Pancreas (tissue), 10 donors: ENCODE measurements at regions not wholly inside any gene's neighbourhood (a gene's known extent, or its start where the extent isn't known, plus 50 kb on each side); places are given as distances from the start of the nearest gene placed in this dataset.

Experiments
- ATAC-seq, 4 donors: fragments of 200-7000 bp; cut with Tn5 transposase; one replicate each; pipeline versions ENCODE4 v1.8.0 to v1.9.1; 2020; ENCODE audit warnings: mild to moderate bottlenecking in 4 of 4, moderate library complexity in 4 of 4
- DNase-seq, 6 donors: peaks; one replicate each; pipeline ENCODE4 v3.0.0-alpha.2; 2020
- FAIRE-seq: peaks from 2 replicates; lab custom pipeline; 2012; peaks lifted over from hg19 to GRCh38; lab: Jason Lieb, UNC
- H3K27ac ChIP-seq, 4 donors: fragments of 200-600 bp; sonication (generic); 1 replicate in 3 of 4; 2 replicates in 1 of 4; pipeline versions ENCODE4 v1.5.0 to v1.8.0; 2020
- H3K27me3 ChIP-seq, 4 donors: fragments of 200-600 bp; one replicate each; pipeline ENCODE4 v1.8.0; 2021
- H3K36me3 ChIP-seq, 3 donors: fragments of 200-600 bp; sonication (generic) in 1 of 3; one replicate each; pipeline versions ENCODE4 v1.5.0 to v1.8.0; 2020 to 2021
- H3K4me1 ChIP-seq, 3 donors: fragments of 200-600 bp; one replicate each; pipeline ENCODE4 v1.8.0; 2021
- H3K4me3 ChIP-seq, 4 donors: fragments of 200-600 bp; sonication (generic) in 2 of 4; one replicate each; pipeline versions ENCODE4 v1.5.0 to v1.8.0; 2020 to 2021
- H3K9me3 ChIP-seq, 4 donors: fragments of 200-600 bp; one replicate each; pipeline ENCODE4 v1.8.0; 2021
- CTCF ChIP-seq, 4 donors: fragments of 200-600 bp; sonication (generic) in 3 of 4; IDR thresholded peaks; one replicate each; pipeline versions ENCODE4 v1.5.0 to v1.8.0; 2021; ENCODE audit warnings: antibody characterized with exemption in 4 of 4
- WGBS, 2 donors: extraction: QIAGEN DNeasy Blood & Tissue Kit; methylation state at CpG; one replicate each; pipeline ENCODE4 v1.1.7; 2013; 5-methylcytosine and 5-hydroxymethylcytosine counted together
- intact Hi-C, 3 donors: fragments of 100-400 bp; cut with DNase I; formaldehyde crosslinking; loops; one replicate each; pipeline versions ENCODE4 v1.11.1 to v1.14.2; 2022
- donor health status: healthy with polysubstance abuse.
- donor health status: DM: no; HTN: no; CAD: no; lungs with moderate emphysema.
- donor health status: DM: no; HTN: no; CAD: no.
- donor health status: control.
- donor health status: control.
- donor health status: Bipolar disorder and iron deficiency.
- donor health status: DM: yes; HTN: yes; CAD: no.
- donor health status: DM: no; HTN: no; CAD: no.
- donor health status: DM: no; HTN: no; CAD: no.
- donor health status: DM: yes; HTN: yes; CAD: no.

- Histone ChIP-seq H3K27me3 (no peaks in the 10 kb centered on the region), H3K9me3 (no peaks in the 10 kb centered on the region), H3K36me3 (no peaks in the 10 kb centered on the region), H3K4me3 (no peak overlapping the region), H3K4me1 (no peaks in the 10 kb centered on the region), H3K27ac (no peak overlapping the region)
- intact Hi-C loops: no loop called here
- no peak for ATAC-seq
- no peak for DNase-seq
- no peak for FAIRE-seq
- TF ChIP-seq CTCF (IDR thresholded peaks at IDR 0.05): no peak
These were observed 161.8 kb downstream of the PJA2 start for GRCh38 chr5:109247986-109248385.

- DNase-seq (no peak), FAIRE-seq (no peak), ATAC-seq (no peak)
- Histone ChIP-seq H3K9me3 (no peaks in the 10 kb centered on the region), H3K27me3 (no peaks in the 10 kb centered on the region), H3K4me1 (no peaks in the 10 kb centered on the region), H3K27ac (no peak overlapping the region), H3K4me3 (no peak overlapping the region), H3K36me3 (no peaks in the 10 kb centered on the region)
- intact Hi-C loops: no loop called here
- 92% methylated on average over 7 of the region's 7 CpGs for WGBS, 2 donors
- no peak for TF ChIP-seq CTCF (IDR thresholded peaks at IDR 0.05)
These were observed 162.8 kb downstream of the PJA2 start for GRCh38 chr5:109246841-109247592.
